NB4 (cell line): ENCODE measurements at regions not wholly inside any gene's neighbourhood (a gene's known extent, or its start where the extent isn't known, plus 50 kb on each side); places are given as distances from the start of the nearest gene placed in this dataset.

Experiments used
- MAX ChIP-seq: IDR thresholded peaks from 2 replicates; pipeline ENCODE4 v1.6.1; 2011; ENCODE audit warnings: low read depth, low read length
- MYC ChIP-seq: IDR thresholded peaks from 2 replicates; pipeline ENCODE4 v1.6.1; 2011; ENCODE audit warnings: low read depth, low read length
- POLR2A ChIP-seq: IDR thresholded peaks from 2 replicates; pipeline ENCODE4 v1.6.1; 2011; ENCODE audit warnings: mild to moderate bottlenecking; ENCODE audit not compliant: insufficient read length; ENCODE audit errors: extremely low read depth
- TF ChIP-seq, protein P1 (sequence below): IDR thresholded peaks from one replicate; pipeline ENCODE4 v1.5.1; 2012; ENCODE audit warnings: low read depth, low read length

DNA sequence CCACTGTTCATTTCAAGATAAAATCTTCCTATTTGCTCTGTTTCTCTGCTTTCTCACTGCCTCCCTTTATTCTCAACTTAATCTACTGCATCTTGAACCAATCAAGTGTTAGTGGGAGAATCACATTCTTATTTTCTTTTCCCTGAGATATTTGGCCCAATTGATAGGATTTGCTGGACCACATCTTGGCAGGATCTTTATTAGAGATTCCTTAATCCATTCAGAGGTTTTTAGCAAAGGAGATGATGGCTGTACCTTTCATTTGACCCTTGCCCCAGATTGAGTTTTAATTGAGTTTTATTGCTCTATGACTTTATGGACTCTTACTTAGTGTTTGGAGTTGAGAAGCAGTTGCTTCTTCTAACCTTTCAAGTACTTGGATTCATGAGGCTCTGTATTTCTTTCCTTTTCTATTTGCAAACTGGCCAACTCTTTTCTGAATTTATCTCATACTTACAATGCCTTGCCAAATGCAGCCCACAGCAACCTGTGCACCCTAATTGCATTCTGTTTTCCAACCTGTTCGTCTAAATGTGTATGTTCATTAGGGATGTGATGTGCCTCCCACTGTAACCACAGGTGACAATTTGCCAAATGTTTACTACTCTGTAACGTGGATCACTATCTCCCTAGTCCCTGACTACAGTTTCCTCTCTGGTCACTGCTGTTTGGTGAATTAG lies 274.8 kb upstream of the KAZN start:
- TF ChIP-seq, protein P1, sequence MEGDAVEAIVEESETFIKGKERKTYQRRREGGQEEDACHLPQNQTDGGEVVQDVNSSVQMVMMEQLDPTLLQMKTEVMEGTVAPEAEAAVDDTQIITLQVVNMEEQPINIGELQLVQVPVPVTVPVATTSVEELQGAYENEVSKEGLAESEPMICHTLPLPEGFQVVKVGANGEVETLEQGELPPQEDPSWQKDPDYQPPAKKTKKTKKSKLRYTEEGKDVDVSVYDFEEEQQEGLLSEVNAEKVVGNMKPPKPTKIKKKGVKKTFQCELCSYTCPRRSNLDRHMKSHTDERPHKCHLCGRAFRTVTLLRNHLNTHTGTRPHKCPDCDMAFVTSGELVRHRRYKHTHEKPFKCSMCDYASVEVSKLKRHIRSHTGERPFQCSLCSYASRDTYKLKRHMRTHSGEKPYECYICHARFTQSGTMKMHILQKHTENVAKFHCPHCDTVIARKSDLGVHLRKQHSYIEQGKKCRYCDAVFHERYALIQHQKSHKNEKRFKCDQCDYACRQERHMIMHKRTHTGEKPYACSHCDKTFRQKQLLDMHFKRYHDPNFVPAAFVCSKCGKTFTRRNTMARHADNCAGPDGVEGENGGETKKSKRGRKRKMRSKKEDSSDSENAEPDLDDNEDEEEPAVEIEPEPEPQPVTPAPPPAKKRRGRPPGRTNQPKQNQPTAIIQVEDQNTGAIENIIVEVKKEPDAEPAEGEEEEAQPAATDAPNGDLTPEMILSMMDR: no peak
- no peak for TF ChIP-seq POLR2A
- TF ChIP-seq MAX: no peak
- no peak for TF ChIP-seq MYC
